ENCODE measurements at regions not wholly inside any gene's neighbourhood (a gene's known extent, or its start where the extent isn't known, plus 50 kb on each side); places are given as distances from the start of the nearest gene placed in this dataset.
"Not testable (repeated sequence)": the region's sequence is repeated elsewhere in the genome, so short reads cannot be mapped to it uniquely, and the experiment has no call there.

- no peak for DNase-seq (ENCODE audit: low read depth in 1 of 2, low spot score in 1 of 2)
Measured at GRCh38 chr1:213572912-213573647, 414.7 kb upstream of the PROX1 start.

- DNase-seq (ENCODE audit: low read depth in 1 of 2, low spot score in 1 of 2) = no peak
Measured at GRCh38 chr1:213573648-213574009, 414.1 kb upstream of the PROX1 start.

- DNase-seq (ENCODE audit: low read depth in 1 of 2, low spot score in 1 of 2) = no peak
Measured at GRCh38 chr1:213582976-213583567, 404.7 kb upstream of the PROX1 start.

- no peak for DNase-seq (ENCODE audit: low read depth in 1 of 2, low spot score in 1 of 2)
Measured at GRCh38 chr1:213584272-213584671, 403.5 kb upstream of the PROX1 start.

- no peak for DNase-seq (ENCODE audit: low read depth in 1 of 2, low spot score in 1 of 2)
Measured at GRCh38 chr1:213585402-213585801, 402.4 kb upstream of the PROX1 start.

- no peak for DNase-seq (ENCODE audit: low read depth in 1 of 2, low spot score in 1 of 2)
Measured at GRCh38 chr1:213585959-213586586, 401.7 kb upstream of the PROX1 start.

GRCh38 chr1:213586587-213586972 is 401.2 kb upstream of the PROX1 start:
- DNase-seq (ENCODE audit: low read depth in 1 of 2, low spot score in 1 of 2) = no peak

- DNase-seq (ENCODE audit: low read depth in 1 of 2, low spot score in 1 of 2) = no peak
Measured at GRCh38 chr1:213596729-213597128, 391.0 kb upstream of the PROX1 start.

- no peak for DNase-seq (ENCODE audit: low read depth in 1 of 2, low spot score in 1 of 2)
Measured at GRCh38 chr1:213598263-213598662, 389.5 kb upstream of the PROX1 start.

GRCh38 chr1:213600879-213601278 is 386.9 kb upstream of the PROX1 start:
- DNase-seq (ENCODE audit: low read depth in 1 of 2, low spot score in 1 of 2) = no peak

- not testable (repeated sequence) for DNase-seq (ENCODE audit: low read depth in 1 of 2, low spot score in 1 of 2)
Measured at GRCh38 chr1:213601705-213602104, 386.1 kb upstream of the PROX1 start.

- no peak for DNase-seq (ENCODE audit: low read depth in 1 of 2, low spot score in 1 of 2)
Measured at GRCh38 chr1:213602796-213603486, 384.8 kb upstream of the PROX1 start.

- no peak for DNase-seq (ENCODE audit: low read depth in 1 of 2, low spot score in 1 of 2)
Measured at GRCh38 chr1:213604477-213604876, 383.3 kb upstream of the PROX1 start.

GRCh38 chr1:213605732-213606131 is 382.0 kb upstream of the PROX1 start:
- DNase-seq (ENCODE audit: low read depth in 1 of 2, low spot score in 1 of 2) = no peak

- no peak for DNase-seq (ENCODE audit: low read depth in 1 of 2, low spot score in 1 of 2)
Measured at GRCh38 chr1:213606252-213606820, 381.4 kb upstream of the PROX1 start.

- no peak for DNase-seq (ENCODE audit: low read depth in 1 of 2, low spot score in 1 of 2)
Measured at GRCh38 chr1:213613549-213613948, 374.2 kb upstream of the PROX1 start.

- DNase-seq (ENCODE audit: low read depth in 1 of 2, low spot score in 1 of 2) = no peak
Measured at GRCh38 chr1:213615226-213615916, 372.4 kb upstream of the PROX1 start.

- DNase-seq (ENCODE audit: low read depth in 1 of 2, low spot score in 1 of 2) = no peak
Measured at GRCh38 chr1:213617133-213617532, 370.6 kb upstream of the PROX1 start.

GRCh38 chr1:213618094-213618493 is 369.7 kb upstream of the PROX1 start:
- DNase-seq (ENCODE audit: low read depth in 1 of 2, low spot score in 1 of 2) = no peak

GRCh38 chr1:213619026-213619425 is 368.7 kb upstream of the PROX1 start:
- no peak for DNase-seq (ENCODE audit: low read depth in 1 of 2, low spot score in 1 of 2)

GRCh38 chr1:213621077-213621476 is 366.7 kb upstream of the PROX1 start:
- DNase-seq (ENCODE audit: low read depth in 1 of 2, low spot score in 1 of 2) = no peak
